K562 (cell line): ENCODE measurements at regions not wholly inside any gene's neighbourhood (a gene's known extent, or its start where the extent isn't known, plus 50 kb on each side); places are given as distances from the start of the nearest gene placed in this dataset.

Source experiments
- ATAC-seq: fragments of 200-7000 bp; cut with Tn5 transposase; 3 replicates; pipeline ENCODE4 v1.9.1; 2020; ENCODE audit warnings: moderate library complexity
- BruUV-seq: library from RNA; stranded (reverse); fragments of 400-500 nt; replicated peaks from 2 replicates; lab custom pipeline; 2021; lab: Mats Ljungman, UMichigan
- CTCF ChIA-PET: fragments of 300-600 bp; formaldehyde crosslinking; extraction: SDS; loops from one replicate; lab custom pipeline; 2021; ENCODE audit warnings: low intra/inter-chr PET ratio; lab: Yijun Ruan, JAX
- POLR2A ChIA-PET: fragments of 300-600, 350-650 bp; sonication (Branson Sonifier 250); formaldehyde crosslinking; extraction: SDS; loops from one replicate; lab custom pipeline; 2021; ENCODE audit warnings: antibody characterized with exemption, inconsistent platforms; lab: Yijun Ruan, JAX
- DNase-seq, 4 experiments: peaks; one replicate each; pipeline versions ENCODE4 v3.0.0 to v3.0.0-alpha.2; 2011 to 2018; ENCODE audit warnings: low spot score in 3 of 4, mixed read lengths in 3 of 4; ENCODE audit errors: extremely low read depth in 1 of 4
- FAIRE-seq: peaks from 2 replicates; lab custom pipeline; 2011; peaks lifted over from hg19 to GRCh38; lab: Jason Lieb, UNC
- H2AFZ ChIP-seq: 2 replicates; pipeline ENCODE4 v1.6.0; 2011; ENCODE audit warnings: low read depth, low read length, control low read depth, inconsistent platforms
- H3K27ac ChIP-seq: fragments of 200-600 bp; 3 replicates; pipeline ENCODE4 v1.8.0; 2011; ENCODE audit warnings: low read depth, mild to moderate bottlenecking, control low read depth, inconsistent platforms, low read length, moderate library complexity, mixed read lengths; ENCODE audit errors: extremely low read depth
- H3K27me3 ChIP-seq, 2 experiments: fragments of 300-600 bp in 1 of 2; 2 replicates in 1 of 2; 3 replicates in 1 of 2; pipeline versions ENCODE4 v1.6.0 to v1.8.0; 2011; ENCODE audit warnings: inconsistent platforms in 2 of 2, low read length in 2 of 2, mild to moderate bottlenecking in 1 of 2, mixed read lengths in 1 of 2, moderate library complexity in 1 of 2; ENCODE audit not compliant: control insufficient read depth in 2 of 2, insufficient read depth in 2 of 2
- H3K36me3 ChIP-seq: fragments of 300-600 bp; 3 replicates; pipeline ENCODE4 v1.8.0; 2011; ENCODE audit warnings: mild to moderate bottlenecking, low read length, inconsistent platforms; ENCODE audit not compliant: control insufficient read depth, insufficient read depth
- H3K4me1 ChIP-seq, 2 experiments: fragments of 200-600 bp in 1 of 2; replicated peaks in 1 of 2; 2 replicates in 1 of 2; 3 replicates in 1 of 2; pipeline versions ENCODE4 v1.5.1 to v1.8.0; 2011; ENCODE audit warnings: inconsistent platforms in 2 of 2, low read length in 2 of 2, mild to moderate bottlenecking in 1 of 2, mixed read lengths in 1 of 2, moderate library complexity in 1 of 2; ENCODE audit not compliant: control insufficient read depth in 2 of 2, insufficient read depth in 2 of 2
- H3K4me2 ChIP-seq: 2 replicates; pipeline ENCODE4 v1.6.1; 2011; ENCODE audit warnings: low read length, control low read depth, inconsistent platforms, mixed read lengths; ENCODE audit not compliant: insufficient read depth
- H3K4me3 ChIP-seq: fragments of 200-600 bp; sonication (generic), shearing (Covaris generic); 2 replicates; pipeline ENCODE4 v1.5.1; 2016; ENCODE audit warnings: control low read depth, inconsistent platforms
- H3K79me2 ChIP-seq: fragments of 200-600 bp; 3 replicates; pipeline ENCODE4 v1.8.0; 2011; ENCODE audit warnings: low read length, inconsistent platforms; ENCODE audit not compliant: control insufficient read depth, insufficient read depth
- H3K9ac ChIP-seq, 2 experiments: 2 replicates each; pipeline versions ENCODE4 v1.6.0 to v1.6.1; 2011; ENCODE audit warnings: low read depth in 2 of 2, low read length in 2 of 2, control low read depth in 1 of 2, inconsistent platforms in 1 of 2, mild to moderate bottlenecking in 1 of 2, mixed read lengths in 1 of 2; ENCODE audit not compliant: insufficient read depth in 1 of 2
- H3K9me1 ChIP-seq: one replicate; pipeline ENCODE4 v1.6.0; 2011; ENCODE audit warnings: inconsistent platforms, mild to moderate bottlenecking, low read length, moderate library complexity; ENCODE audit not compliant: control insufficient read depth, insufficient read depth
- H3K9me3 ChIP-seq: replicated peaks from 2 replicates; pipeline ENCODE4 v1.5.1; 2011; ENCODE audit warnings: low read depth, low read length, inconsistent platforms; ENCODE audit not compliant: control insufficient read depth, insufficient read depth
- H4K20me1 ChIP-seq: replicated peaks from 2 replicates; pipeline ENCODE4 v1.6.1; 2011; ENCODE audit warnings: low read length, inconsistent platforms, mixed read lengths; ENCODE audit not compliant: control insufficient read depth, insufficient read depth
- BACH1 ChIP-seq: fragments of 200-800 bp; sonication (Bioruptor generic); IDR thresholded peaks from 2 replicates; pipeline ENCODE4 v1.6.1; 2016; ENCODE audit warnings: missing genetic modification characterization, missing compliant biosample characterization
- BCOR ChIP-seq: fragments of 450-650 bp; IDR thresholded peaks from 2 replicates; pipeline ENCODE4 v1.6.1; 2016
- CEBPB ChIP-seq: fragments of 450-650 bp; IDR thresholded peaks from 2 replicates; pipeline ENCODE4 v1.6.1; 2016; ENCODE audit warnings: missing genetic modification characterization, missing compliant biosample characterization
- CHD4 ChIP-seq: fragments of 200-600 bp; sonication (generic); IDR thresholded peaks from 3 replicates; pipeline ENCODE4 v1.6.1; 2012; ENCODE audit warnings: low read depth, mild to moderate bottlenecking, mixed read lengths, low read length, inconsistent platforms; ENCODE audit not compliant: insufficient read depth, insufficient replicate concordance, poor library complexity, severe bottlenecking
- CLOCK ChIP-seq: fragments of 250-450 bp; sonication (Bioruptor Pico); IDR thresholded peaks from 2 replicates; pipeline ENCODE4 v1.4.0; 2020; ENCODE audit warnings: mild to moderate bottlenecking, moderate library complexity, borderline replicate concordance
- EWSR1 ChIP-seq: fragments of 450-650 bp; IDR thresholded peaks from 2 replicates; pipeline ENCODE4 v1.6.1; 2018; ENCODE audit warnings: borderline replicate concordance, mild to moderate bottlenecking, low read depth, moderate library complexity; ENCODE audit not compliant: partially characterized antibody
- GATA2 ChIP-seq: sonication (generic); formaldehyde crosslinking; IDR thresholded peaks from 2 replicates; pipeline ENCODE4 v1.4.0; 2020; ENCODE audit warnings: mild to moderate bottlenecking, missing genetic modification reagents
- NELFE ChIP-seq: IDR thresholded peaks from 2 replicates; pipeline ENCODE4 v1.6.1; 2011; ENCODE audit warnings: mild to moderate bottlenecking; ENCODE audit not compliant: insufficient read depth, insufficient read length
- STAT6 ChIP-seq: sonication (generic); formaldehyde crosslinking; IDR thresholded peaks from 2 replicates; pipeline ENCODE4 v1.8.1; 2023; ENCODE audit warnings: mild to moderate bottlenecking, missing genetic modification reagents
- ZNF280B ChIP-seq: fragments of 250-450 bp; sonication (Bioruptor Pico); IDR thresholded peaks from 2 replicates; pipeline ENCODE4 v1.5.1; 2021; ENCODE audit warnings: mild to moderate bottlenecking
- ZNF644 ChIP-seq: fragments of 200-800 bp; sonication (Bioruptor generic); IDR thresholded peaks from 2 replicates; pipeline ENCODE4 v1.6.1; 2016; ENCODE audit warnings: low read depth, missing genetic modification characterization, missing compliant biosample characterization
- WGBS: fragments of 100-300 bp; shearing (Covaris generic); methylation state at CpG from one replicate; pipeline ENCODE4 v1.1.6; 2016; ENCODE audit warnings: low coverage, mixed read lengths; ENCODE audit not compliant: insufficient coverage; ENCODE audit errors: missing lambda C conversion rate; 5-methylcytosine and 5-hydroxymethylcytosine counted together
- in situ Hi-C: fragments of 300-500 bp; cut with MboI; formaldehyde crosslinking; loops from 4 replicates; pipeline ENCODE4 v1.15.0; 2018; ENCODE audit warnings: inconsistent platforms, mixed read lengths
- intact Hi-C: fragments of 100-400 bp; cut with micrococcal nuclease; formaldehyde crosslinking; loops from 2 replicates; pipeline ENCODE4 v1.14.2; 2022

- Histone ChIP-seq H3K4me1 (no peaks in the 10 kb centered on the region), H3K79me2 (no peaks in the 10 kb centered on the region), H3K36me3 (no peaks in the 10 kb centered on the region), H3K27me3 (peaks cover 5 to 41% of the 10 kb centered on the region in 2 experiments; a peak in 4 of 5 replicates), H3K4me3 (no peak overlapping the region), H2AFZ (no peak overlapping the region), H3K9me1 (no peaks in the 10 kb centered on the region), H3K4me2 (no peak overlapping the region), H3K9me3 (no peaks in the 10 kb centered on the region), H4K20me1 (no peaks in the 10 kb centered on the region), H3K9ac (no peak overlapping the region), H3K27ac (no peak overlapping the region)
- CTCF ChIA-PET, result no interaction called here
- in situ Hi-C loops, result no loop called here
- no peak for TF ChIP-seq BACH1 (tag)
- no peak for TF ChIP-seq EWSR1
- no peak for TF ChIP-seq NELFE
- no peak for TF ChIP-seq CEBPB (tag)
- no peak for TF ChIP-seq ZNF280B
- no peak for TF ChIP-seq STAT6
- TF ChIP-seq ZNF644 (tag), result no peak
- TF ChIP-seq GATA2 (CRISPR knock-in tag), result no peak
- TF ChIP-seq CHD4, result no peak
- no peak for TF ChIP-seq CLOCK (CRISPR knock-in tag)
- TF ChIP-seq BCOR, result no peak
- DNase-seq (no peak), FAIRE-seq (no peak), ATAC-seq (no peak)
- POLR2A ChIA-PET, result interaction anchor here (0.7 kb wide), 1 partner anchor 912 kb away, joined by 3 read pairs; no protein-coding TSS in a partner anchor
- under 1% methylated on average over 5 of the region's 5 CpGs for WGBS
- intact Hi-C loops, result no loop called here
- no TSS peak for BruUV-seq
Measured at GRCh38 chr6:1029141-1029540, 282.8 kb upstream of the FOXQ1 start.
